Skeletal muscle cell (primary cell): ENCODE measurements at regions not wholly inside any gene's neighbourhood (a gene's known extent, or its start where the extent isn't known, plus 50 kb on each side); places are given as distances from the start of the nearest gene placed in this dataset.
A peak's percentile ranks its signal among the peaks of the same experiment; 100 is the strongest.
"Not testable (repeated sequence)": the region's sequence is repeated elsewhere in the genome, so short reads cannot be mapped to it uniquely, and the experiment has no call there.

ENCODE experiments used
- DNase-seq: peaks from one replicate; pipeline ENCODE4 v3.0.0-alpha.2; 2010; ENCODE audit warnings: low read depth
- H3K4me3 ChIP-seq: 2 replicates; pipeline ENCODE4 v1.5.1; 2011; ENCODE audit warnings: low read depth, mild to moderate bottlenecking, control low read depth, low read length, moderate library complexity

DNA sequence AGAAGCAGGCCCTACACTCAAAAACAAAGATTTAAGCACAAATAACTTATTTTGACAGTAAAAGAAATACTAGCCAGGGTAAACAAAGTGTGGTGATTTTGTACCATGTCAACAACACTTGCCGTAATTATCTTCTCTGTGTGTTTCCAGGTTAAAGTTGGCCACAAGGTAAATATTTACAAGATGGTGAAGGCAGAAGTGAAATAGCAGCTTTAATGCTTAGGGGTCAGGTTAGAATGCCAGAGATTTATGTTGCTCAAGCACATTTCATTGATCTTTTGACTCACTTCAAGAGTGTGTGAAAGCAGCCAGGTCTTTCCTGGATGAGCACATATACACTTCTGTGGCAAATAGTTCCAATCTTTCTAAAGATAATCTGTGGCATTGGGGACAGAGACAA is 270.2 kb upstream of the LUZP2 start:
- no peak for DNase-seq
- no peak overlapping the region for H3K4me3 ChIP-seq

DNA sequence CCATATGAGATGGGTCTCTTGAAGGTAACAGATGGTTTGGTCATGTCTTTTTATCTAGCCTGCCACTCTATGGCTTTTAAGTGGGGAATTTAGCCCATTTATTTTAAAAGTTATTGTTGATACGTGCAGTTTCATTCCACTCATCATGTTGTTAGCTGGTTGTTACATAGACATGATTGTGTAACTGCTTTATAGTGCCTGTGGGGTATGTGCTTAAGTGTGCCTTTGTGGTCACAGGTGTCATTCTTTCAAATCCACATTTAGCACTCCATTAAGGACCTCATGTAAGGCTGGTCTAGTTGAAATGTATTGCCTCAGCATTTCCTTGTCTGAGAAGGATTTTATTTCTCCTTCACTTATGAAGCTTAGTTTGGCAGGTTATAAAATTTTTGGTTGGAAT is 263.8 kb upstream of the LUZP2 start:
- H3K4me3 ChIP-seq: no peak overlapping the region
- no peak for DNase-seq

DNA sequence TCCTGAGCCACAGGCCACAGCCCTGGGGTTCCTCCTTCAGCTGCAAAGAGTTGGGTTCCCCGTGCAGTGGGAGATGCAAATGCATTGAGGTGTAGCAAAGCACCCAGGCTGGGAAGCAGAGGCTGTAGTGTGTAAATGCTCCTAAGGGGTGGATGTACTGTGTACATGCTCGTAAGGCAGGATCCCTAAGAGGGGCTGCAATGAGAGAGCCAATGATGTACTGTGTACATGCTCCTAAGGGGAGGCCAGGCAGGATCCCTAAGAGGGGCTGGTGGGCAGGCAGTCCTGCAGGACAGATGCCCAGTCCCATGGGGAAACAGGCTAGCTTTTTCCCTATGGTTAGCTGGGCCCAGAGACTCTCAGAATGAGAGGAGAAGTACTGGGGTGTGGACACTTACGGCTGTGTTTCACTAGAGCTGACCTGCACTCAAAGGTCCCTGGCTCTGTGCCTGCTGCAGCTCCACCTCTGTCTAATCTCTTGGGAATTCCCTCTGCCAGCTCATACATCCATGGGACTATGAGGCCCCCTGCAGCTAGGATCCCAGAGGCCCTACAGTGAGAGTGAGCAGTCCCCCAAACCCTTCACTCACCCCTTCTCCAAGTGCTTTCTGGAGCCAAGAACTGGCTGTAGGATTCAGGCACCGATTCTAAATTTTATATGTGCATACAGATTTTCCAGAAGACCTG is 261.9 kb upstream of the LUZP2 start:
- H3K4me3 ChIP-seq: no peak overlapping the region
- no peak for DNase-seq

DNA sequence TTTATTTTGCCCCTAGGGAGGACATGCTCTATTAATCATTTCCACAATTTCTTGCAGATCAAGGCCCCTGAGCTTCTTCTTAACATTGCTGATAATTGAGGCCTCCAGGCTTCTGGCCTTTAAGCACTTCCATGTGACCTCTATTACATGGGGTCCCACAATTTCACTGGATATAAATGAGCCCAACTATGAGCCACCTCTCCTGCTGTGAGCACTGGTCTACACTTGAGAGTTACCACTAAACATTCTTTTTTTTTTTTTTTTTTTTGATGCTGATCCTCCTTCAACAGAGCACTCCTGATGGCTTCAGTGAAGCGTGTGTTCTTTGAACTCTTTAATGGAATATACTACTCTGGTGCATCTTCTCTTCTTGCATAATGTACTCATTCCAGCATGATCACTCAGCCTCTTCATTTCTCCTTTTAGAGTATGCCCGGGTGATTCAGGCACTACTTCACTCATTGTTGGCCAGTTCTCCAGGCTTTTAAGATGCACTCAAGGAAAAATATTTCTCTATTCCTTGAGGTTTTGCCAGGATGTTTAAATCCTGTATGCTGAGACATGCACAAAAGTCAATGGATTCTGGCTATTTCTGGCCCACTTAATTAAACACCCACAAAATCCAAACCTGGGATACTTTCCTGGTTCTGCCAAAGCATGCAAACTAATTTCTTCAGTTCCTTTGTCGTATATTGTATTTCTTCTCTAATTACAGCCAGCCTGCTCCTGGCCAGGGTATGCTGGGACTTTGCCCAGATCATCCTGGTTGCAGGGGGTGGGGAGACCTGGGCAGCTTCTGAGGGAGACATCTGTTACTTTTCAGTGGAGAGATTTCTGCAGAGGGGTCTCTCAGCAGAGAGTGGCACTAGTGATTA is 257.8 kb upstream of the LUZP2 start:
- H3K4me3 ChIP-seq: no peak overlapping the region
- DNase-seq: peak; percentile 65

DNA sequence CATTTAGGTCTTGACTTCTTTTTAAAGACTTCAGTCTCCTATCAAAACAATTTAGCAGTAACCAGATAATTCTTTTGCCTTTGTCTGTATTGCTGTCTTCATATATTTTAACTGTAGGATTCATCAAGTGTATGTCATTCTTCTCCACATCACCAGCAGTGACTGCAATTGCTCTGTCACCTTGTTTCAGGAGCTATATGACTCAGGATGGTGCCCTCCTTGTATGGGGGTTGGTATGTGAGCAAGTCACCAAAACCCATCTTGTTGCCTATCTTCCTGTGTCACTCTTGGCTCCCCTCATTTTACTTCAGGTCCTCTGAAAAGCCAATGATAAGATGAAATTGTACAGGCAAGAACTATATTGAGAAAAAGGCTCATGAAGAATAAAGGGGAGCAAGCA is 256.9 kb upstream of the LUZP2 start:
- no peak for DNase-seq

DNA sequence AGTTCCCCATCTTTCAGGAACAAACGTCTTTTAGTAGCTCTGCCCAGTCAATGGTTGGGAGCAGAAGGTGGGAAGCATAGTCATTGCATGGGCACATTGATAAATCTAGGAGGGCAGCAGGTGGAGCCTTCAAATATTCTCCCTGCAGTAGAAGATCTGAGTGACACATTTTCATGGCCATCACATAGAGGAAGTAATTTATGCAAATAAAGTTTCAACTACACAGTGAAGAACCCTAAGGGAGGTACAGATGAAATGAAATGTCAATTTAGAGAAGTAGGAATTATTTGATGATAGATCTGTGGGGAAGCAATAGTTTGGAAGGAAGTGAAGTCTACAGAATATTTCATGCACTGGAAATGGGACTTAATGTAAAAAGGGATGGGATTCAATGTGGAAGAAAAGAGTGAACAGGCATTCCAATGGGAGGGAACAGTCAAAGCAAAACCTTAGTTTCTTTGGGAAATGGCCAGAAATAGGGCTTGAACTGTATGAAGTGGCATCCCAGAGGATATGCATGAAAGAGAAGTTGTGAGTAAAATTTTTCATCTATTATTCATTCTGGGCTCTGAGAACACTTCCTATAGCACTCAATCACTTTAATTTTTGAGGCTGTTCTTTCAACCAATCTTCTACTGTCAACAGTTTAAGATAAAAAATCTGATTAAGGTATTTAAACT is 256.2 kb upstream of the LUZP2 start:
- no peak overlapping the region for H3K4me3 ChIP-seq
- no peak for DNase-seq

More for the DNA sequence above, 256.9 kb upstream of the LUZP2 start:
- no peak overlapping the region for H3K4me3 ChIP-seq

DNA sequence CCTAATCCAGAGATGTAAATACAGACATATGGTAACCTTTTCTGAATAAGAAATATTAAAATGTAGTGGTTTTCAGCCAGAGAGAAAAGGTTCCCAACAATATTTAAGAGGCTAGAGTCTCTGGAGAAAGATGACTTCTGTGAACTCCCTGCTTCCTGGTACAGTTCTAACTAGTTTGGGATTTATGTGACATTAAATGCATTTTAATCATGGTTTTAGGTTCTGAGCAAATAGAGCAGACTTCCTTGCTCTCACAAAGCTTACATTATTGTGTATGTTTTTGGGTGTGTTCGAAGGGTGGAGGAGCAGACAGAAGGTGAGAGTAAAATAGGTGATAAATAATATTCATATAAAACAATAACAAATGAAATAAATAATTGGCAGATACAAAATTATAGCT is 250.1 kb upstream of the LUZP2 start:
- no peak overlapping the region for H3K4me3 ChIP-seq
- DNase-seq: no peak

DNA sequence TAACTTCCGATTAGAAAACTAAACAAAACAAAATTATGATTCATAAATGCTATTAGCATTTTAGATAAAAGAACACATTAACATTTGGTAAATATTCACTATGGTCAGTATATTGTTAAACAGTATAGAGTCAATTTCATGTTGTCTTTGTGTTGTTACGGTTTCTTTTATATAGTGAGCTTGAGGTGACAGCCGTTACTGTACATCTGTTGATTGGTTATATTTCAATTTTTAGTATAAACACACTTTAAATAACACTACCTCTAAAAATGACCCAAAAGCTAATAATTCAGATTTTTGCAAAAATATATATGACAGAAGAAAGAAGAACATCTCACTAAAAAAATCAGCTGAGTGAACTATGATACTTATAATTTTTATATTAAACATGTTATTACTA is 249.0 kb upstream of the LUZP2 start:
- no peak overlapping the region for H3K4me3 ChIP-seq
- DNase-seq: no peak

DNA sequence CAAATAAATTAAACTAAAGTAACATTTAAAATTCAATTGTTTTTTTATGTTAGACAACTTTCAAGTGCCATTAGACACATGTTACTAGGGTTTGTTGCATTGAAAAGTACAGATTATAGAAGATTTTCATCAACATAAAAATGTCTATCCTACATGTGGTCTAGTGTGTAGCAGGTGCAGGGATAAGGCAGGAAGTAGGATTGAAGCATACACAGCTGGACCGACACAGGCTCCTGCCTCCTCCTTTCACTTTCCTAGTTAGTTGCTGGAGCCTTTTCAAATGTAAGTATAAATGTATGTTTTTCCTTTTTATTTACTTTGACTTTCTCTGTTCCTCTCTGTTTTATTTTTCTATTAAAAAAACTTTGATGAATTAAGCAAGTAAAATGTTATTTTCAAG is 246.9 kb upstream of the LUZP2 start:
- H3K4me3 ChIP-seq: no peak overlapping the region
- DNase-seq: no peak

DNA sequence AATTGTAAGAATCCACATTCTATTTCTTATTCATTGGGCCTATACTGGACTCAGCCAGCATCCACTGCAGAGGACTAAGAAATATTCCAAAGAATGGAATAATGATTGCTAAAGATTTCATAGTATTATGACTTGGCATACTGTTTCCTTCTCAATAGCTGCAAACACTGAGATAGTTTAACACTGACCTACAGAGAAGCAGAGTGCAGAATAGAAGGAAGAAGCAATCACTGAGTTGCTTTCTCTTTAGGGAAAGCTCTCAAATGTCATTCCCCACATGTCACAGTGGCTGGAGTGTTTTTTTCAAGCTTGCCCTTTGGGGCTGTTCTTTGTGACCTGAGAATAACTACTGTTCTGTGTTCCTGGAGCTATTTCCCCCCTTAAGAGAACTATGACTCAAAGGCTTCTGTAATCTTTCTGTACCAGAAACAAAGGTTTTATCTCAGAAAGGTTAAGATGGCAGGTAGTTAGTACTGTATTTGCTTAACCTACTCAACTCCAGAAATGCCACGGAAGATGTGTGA is 243.6 kb upstream of the LUZP2 start:
- no peak for DNase-seq
- no peak overlapping the region for H3K4me3 ChIP-seq

DNA sequence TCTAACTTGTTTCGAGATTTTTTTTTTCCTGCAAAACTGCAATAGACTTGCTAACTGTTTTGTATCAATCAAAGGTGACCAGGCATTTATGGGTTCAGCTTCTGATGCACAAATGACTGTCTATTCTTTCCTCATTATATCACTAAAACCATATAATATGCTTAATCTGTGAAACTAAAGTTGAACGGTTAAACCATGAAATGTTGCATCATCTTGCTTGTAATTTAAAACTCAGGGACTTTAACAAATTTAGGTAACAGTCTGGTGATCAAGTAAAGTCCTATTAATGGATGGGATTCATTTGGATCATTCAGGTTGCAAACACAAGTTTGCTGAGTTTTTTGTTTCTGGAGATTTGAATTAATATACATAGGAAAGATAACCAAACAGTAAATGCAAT is 232.0 kb upstream of the LUZP2 start:
- no peak for DNase-seq
- H3K4me3 ChIP-seq: no peak overlapping the region

DNA sequence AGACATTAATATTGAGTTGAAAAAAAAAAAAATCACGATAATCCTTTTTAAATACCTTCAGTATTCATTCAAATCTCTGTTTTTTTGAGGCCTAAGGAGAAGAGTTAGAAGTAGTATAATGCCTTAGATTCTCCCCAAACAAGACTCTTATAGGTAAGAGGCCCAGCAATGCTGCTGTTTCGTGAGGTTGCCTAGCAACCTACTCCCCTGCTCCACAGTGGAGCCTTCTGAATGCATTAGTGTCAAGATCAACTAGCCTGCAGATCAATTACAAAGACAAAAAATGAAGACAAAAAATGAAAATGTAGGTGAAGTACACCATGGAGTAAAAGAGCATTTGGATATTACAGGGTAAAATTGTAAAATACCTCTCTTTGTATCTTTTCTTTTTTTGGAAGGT is 229.8 kb upstream of the LUZP2 start:
- no peak overlapping the region for H3K4me3 ChIP-seq
- no peak for DNase-seq

DNA sequence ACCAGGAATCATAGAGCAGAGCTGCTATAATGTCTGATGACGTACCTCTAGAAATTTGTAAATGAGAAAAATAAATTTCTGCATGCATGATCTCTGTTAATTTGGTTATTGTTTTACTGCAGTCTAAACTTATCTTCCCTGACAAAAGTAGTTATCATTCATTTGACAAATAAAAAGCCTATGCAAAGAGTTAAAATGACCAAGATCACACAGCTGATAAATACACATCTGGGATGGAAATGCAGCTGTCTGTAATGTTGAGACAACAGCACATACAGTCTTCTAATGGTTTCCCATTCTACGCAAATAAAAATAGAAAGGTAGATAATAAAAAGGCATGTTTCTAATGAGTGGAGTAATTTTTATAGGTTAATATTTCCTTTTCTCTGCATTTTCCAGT is 225.1 kb upstream of the LUZP2 start:
- H3K4me3 ChIP-seq: no peak overlapping the region
- DNase-seq: no peak

DNA sequence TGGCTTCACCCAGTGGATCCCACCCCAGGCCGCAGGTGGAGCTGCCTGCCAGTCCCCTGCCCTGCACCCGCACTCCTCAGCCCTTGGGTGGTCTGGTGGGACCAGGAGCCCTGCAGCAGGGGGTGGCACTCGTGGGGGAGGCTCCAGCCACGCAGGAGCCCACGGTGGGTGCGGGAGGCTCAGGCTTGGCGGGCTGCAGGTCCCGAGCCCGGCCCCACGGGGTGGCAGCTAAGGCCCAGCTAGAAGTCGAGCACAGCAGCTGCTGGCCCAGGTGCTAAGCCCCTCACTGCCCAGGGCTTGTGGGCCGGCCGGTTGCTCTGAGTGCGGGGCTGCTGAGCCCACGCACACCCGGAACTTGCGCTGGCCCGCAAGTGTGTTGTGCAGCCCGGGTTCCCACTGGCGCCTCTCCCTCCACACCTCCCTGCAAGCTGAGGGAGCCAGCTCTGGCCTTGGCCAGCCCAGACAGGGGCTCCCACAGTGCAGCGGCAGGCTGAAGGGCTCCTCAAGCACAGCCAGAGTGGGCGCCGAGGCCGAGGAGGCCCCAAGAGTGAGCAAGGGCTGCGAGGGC is 222.6 kb upstream of the LUZP2 start:
- H3K4me3 ChIP-seq, DNase-seq: not testable (repeated sequence)

DNA sequence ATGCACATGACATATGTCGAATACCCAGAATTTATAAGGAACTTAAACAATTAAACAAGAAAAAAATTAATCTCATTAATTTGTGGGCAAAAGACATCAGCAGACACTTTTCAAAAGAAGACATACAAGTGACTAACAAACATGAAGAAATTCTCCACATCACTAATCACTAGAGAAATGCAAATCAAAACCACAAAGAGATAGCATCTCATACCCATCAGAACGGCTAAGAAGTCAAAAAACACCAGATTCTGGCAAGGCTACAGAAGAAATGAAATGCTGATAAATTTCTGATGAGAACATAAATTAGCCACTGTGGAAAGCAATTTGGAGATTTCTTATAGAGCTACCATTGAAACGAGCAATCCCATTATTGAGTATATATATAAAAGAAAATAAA is 210.6 kb upstream of the LUZP2 start:
- H3K4me3 ChIP-seq: no peak overlapping the region
- no peak for DNase-seq

DNA sequence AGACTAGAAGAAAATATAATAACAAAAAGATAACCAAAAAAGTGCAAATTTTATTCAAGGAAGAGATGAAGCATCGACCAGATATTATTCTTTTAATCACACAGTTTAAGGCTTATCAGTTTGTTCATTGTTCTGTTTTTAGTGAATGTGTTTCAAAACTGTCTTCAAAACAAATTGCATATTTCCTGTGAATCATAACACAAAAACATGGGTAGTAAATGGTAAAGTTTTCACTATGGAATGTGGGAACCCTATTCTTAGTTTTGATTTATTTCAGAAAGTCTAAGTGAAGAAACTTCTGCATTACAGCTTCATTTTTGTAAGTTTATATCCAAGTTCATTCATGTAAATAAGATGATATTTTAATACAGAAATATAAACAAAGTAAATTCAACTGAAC is 207.6 kb upstream of the LUZP2 start:
- H3K4me3 ChIP-seq: no peak overlapping the region
- no peak for DNase-seq

DNA sequence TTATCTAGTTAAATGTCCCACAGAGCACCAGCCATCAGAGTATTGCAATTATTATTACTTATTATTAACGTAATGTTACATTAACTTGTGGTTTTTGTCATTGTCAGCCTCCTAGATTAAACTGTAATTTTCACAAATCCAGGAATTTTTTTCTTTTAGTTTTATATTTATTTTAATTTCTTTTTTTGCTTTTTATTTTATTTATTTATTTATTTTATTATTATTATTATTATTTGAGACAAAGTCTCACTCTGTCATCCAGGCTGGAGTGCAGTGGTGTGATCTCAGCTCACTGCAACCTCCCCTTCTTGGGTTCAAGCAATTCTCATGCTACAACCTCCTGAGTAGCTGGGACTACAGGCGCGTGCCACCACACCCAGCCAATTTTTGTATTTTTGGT is 202.9 kb upstream of the LUZP2 start:
- DNase-seq: no peak
- H3K4me3 ChIP-seq: no peak overlapping the region

DNA sequence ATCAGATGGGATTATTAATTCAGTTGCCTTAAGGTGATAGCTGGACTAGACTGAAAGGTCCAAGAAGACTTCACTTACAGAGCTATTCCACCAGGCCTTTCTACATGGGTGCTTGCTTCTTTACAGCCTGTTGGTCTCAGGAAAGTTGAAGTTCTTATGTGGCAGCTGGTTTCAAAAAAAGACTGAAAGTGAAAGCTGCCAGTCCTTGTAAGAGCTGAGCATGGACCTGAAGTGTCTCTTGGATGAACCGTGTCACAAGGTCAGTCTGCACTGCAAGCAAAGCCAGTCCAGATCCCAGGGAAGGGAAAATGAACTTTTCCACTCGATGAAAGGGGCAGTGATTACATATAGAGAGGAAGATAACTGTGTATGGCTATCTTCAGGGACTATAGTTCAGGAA is 201.5 kb upstream of the LUZP2 start:
- no peak for DNase-seq
- no peak overlapping the region for H3K4me3 ChIP-seq

DNA sequence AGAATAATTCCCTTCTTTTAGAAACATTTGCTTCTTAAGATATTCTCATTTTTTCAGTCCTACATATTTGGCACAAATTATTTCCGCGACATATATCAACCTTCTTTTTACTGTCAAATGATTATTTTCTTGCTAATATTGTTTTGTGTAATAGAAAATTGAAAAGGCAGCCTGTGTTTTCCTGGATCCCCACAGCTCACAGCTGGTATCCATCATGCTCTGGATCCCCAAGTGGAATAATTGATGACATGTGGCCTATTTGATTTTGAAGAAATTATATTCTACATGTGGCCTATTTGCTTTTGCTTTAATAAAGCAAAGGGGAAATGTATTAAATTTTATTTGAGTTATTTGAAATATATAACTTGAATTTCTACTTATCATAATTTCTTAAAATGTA is 199.4 kb upstream of the LUZP2 start:
- no peak for DNase-seq
- no peak overlapping the region for H3K4me3 ChIP-seq

DNA sequence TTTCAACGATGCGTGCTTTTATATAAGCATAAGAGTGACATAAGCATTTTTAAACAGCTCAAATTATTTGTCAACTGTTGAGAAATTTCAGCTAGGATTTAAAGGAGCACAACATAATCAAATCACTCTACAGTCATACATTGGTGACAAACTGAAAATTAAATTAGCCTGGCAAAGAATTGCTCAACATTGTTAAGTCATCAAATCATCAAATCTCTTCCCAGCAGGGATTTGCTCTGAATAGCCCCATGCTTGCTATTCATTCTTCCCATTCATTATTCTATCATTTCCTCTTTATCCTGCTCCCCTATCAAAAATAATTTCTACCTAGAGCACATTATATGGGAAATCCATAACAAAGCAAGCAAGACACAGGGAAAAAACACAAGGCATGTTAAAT is 198.7 kb upstream of the LUZP2 start:
- no peak for DNase-seq

More for the DNA sequence above, 198.7 kb upstream of the LUZP2 start:
- no peak overlapping the region for H3K4me3 ChIP-seq
